HG03175 (cell line): ENCODE measurements at regions not wholly inside any gene's neighbourhood (a gene's known extent, or its start where the extent isn't known, plus 50 kb on each side); places are given as distances from the start of the nearest gene placed in this dataset.

Source experiments
- ATAC-seq: cut with Tn5 transposase; IDR thresholded peaks from one replicate; pipeline ENCODE4 v1.9.1; 2021; ENCODE audit warnings: mild to moderate bottlenecking, moderate library complexity; ENCODE audit not compliant: unreplicated experiment

DNA sequence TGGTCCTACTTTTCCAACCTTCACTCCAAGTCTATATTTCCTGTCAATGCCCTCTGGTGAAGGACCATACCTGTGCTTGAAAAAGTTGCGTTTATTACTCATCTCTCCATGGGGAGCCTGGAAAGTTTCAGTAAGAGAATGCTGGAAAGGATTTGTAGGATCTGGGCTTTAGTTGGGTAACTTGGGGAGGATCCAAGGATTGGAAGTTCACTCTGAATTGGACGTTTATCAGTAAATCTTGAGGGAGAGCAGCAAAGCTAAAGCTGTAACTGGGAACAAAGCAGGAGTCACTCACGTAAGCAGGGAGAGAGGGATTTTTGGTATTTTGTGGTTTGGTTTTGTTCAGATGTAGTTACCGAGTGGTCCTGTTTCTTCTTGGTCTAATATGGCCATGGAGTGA, 51.4 kb upstream of the NPVF start:
- ATAC-seq = no peak

DNA sequence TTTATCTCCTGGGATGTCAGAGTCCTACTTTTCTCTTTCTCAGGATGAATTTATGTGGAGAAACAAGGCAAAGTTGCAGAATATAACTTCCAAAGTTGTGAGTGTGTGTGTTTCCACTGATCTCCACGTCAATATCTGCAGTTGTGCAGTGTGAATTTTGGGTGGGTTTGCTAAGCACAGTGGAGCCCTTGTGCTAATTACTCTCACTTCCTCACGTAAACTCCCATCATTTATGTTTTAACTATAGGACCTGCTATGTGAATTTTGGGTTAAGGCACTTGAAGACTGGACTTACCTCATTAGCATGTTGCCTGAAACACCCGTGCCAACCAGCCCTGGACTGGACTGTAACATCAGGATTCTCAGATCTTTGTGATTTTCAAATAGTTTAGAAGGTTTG, 51.9 kb upstream of the NPVF start:
- ATAC-seq = no peak

DNA sequence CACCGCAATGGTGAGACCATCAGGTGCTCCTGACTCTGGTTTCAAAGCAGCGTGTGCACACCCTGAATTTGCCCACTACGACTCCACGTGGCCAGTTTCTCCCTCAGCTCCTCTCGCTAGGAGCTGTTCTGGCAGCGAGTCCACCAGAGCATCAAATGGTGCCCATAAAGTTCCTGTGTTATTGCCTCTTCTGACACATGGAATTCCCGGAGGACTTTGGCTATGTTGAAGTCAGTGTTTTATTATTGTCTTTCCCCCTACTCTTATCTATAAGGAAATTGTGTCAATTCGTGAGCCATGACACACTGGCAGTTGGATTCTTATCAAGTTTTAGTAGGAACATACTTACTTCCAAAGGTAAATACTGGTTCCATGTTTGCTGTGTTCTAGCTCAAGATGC, 53.9 kb upstream of the NPVF start:
- ATAC-seq = no peak

DNA sequence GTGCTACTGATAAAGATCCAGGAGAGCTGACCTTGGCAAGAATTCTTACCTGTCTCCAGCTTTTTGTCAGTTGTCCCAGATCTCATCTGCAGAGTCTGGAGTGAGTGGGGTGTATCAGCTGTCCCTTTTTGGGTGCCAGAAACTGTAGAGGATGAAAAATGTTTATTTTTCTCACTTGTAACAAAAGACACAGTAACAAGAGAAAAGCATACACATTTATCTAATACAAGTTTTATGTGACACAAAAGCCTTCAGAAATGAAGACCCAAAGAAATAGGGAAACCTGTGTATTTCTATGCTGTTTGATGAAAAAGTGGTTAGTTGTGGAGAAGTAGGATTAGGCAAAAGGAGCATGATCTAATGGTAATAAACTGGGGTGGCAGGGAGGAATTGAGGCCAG, 58.5 kb upstream of the NPVF start:
- no peak for ATAC-seq

DNA sequence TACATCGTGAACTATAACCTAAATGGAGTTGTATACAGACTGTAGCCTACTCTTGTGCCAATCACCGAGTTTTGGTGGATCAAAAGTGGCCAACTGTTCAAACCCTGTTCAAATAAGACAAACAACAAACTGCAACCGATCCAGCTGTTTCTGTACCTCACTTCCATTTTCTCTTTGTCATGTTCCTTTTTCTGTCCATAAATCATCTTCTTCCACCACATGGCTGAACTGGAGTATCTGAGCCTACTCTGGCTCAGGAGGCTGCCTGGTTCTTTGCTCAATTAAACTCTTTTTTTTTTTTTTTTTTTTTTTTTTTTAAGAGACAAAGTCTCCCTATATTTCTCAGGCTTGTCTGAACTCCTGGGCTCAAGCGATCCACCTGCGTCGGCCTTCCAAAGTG, 59.0 kb upstream of the NPVF start:
- ATAC-seq = no peak

DNA sequence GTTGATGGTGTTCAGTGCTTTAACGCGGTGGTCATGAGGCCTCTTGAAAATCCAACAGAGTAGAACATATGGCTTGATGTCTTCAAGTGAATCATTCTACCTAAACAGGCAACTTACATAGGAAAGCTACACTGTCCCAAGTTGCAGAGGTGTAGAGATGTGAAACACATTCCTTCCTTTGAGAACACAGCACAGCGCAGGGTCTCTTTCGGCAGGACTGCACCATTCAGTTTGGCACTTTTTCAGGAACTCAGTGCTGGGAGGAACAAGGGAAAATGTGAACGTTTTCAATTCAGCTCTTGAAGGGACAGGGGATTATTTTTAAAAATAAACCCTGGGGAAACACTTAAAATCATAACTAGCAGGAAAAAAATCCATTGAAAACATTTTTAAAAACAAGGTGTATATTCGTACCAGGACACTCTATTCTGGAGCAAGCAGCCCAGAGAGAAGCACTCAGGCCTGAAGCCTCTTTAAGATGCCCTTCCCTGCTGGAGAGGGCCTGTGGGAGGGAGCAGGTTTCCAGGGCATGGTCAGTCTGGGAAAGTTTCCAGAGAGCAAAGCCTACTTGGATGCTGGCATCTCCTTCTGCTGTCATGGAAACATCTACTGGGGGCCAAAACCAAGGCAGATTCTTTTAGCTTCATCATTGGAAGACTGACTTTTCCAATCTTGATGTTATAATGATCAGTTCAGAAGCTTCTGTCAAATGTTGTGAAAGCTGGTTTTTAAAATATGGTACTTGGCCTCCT, 60.4 kb upstream of the NPVF start:
- no peak for ATAC-seq

DNA sequence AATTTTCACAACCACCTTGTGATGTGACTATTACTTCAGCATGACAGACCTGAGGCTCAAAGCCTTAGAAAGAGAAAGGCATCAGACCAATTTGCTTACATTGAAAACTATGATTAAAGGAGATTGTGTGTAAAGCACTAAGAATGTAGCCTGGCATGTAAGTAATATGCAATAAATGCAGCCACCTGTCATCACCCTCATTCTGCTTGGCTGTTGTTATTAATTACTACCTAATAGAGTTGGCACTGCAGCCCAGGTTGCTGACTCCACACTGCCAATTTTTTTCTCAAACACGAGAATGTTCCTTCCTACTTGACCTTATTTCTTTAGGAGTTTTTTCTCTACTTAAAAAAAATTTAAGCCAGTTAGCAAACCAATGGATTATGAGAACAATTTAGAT, 61.2 kb upstream of the NPVF start:
- ATAC-seq = no peak

DNA sequence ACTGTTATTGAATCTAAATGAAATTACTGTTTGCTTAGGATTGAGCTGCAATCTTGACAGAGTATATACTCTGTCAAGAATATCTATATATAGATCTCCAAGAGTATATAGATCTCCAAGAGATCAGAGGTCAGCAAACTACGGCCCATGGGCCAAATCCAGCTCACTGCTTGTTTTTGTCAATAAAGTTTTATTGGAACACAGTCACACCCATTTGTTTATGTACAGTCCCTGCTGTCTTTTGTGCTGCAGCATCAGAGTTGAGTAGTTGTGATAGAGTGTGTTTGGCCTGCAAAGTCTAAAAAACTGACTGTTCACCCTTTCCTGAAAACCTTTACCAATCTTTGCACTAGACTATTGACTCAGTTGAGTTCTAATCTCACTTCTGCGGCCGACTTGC, 66.3 kb upstream of the NPVF start:
- no peak for ATAC-seq

DNA sequence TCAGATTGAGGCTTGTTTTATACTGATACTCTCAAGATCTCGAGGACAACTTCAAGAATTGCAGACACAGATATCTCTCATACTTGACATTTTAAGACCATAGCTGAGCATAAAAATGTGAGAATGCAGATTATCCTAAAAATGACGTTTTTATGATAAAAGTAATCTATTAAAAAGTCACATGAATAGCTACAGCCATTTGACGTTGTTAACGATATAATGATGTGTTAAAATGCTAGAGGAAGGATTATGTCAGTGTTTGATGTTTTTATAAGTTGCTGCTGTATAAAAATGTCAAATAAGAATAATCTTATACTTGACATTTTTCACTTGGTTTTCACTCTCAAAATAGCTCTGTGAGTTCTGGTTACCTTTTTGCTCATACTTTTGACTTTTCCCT, 67.1 kb upstream of the NPVF start:
- ATAC-seq = no peak

DNA sequence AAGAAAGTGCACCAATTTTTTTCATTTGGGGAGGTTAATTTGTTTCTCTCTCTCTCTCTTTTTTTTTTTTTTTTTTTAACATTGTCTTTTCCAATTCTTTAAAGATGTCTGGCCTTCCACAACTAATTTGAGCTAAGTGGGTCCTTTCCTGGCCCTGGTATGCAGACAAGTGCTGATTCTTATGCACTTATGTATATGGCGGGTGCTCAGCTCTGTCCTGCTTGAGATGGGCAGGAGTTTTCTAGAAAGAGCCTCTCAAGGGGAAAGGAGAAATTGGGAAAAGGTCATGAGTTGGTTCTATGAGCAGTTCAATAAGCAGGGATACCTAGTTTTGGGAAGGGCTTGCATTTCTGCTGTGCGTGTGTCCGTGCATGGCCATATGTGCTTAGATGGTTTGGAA, 67.8 kb upstream of the NPVF start:
- ATAC-seq = no peak

DNA sequence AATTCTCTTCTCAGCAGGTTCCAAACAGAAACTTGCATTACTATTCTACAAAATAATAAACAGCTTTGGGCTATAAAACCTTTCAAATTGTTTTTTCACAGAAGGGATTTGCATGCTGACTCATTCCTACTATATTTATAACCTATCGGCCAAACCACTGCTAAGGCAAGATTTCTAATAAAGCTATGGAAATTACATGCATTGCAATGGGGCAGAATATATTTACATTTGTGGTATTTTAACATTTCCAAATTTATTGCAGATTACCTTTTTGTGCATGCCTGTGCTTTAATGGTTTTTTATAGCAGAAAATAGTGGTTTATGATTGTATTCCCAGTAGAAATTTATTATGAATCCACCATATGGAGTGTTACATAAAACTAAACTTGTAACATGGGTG, 69.0 kb upstream of the NPVF start:
- no peak for ATAC-seq

DNA sequence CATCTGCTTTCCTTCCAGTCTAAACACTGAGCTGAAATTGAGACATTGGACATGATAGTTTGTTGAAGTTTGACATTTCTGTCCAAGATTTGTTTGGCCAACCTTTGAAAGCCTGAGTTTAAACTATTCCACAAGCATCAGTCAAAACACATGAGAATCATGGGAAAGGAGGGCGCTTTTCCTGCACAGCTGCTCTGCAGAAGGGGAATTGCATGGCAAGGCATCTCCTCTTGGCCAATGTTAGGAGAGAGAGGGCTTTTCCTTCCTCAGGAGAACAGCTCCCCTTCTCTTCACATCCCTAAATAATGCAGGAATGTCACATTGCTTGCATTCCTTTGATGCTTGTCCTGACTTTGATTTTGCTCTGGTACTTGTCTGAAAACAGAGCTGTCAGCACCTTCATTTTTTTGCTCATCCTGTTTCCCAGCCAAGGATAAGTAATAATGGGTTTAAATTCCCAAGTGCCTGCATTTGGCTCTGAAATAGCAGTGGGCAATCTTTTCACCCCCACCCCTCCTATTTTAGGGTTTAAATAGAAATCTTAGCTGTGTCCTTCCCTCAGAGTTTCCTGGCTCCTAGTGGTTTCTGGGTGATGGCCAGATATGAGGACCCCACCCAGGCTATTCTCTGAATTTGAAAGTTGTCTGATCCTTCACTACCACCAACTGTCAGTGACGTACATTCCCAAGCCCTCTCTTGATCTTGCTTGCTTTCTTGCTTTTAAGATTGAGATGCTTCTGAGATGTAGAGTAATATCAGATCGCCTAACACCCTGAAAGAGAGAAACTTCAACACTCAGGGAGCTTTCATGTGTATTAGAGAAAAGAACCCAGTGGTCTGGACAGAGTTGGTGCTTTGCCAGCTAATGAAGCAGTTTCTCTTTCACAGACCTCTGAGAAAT, 75.2 kb upstream of the NPVF start:
- no peak for ATAC-seq

DNA sequence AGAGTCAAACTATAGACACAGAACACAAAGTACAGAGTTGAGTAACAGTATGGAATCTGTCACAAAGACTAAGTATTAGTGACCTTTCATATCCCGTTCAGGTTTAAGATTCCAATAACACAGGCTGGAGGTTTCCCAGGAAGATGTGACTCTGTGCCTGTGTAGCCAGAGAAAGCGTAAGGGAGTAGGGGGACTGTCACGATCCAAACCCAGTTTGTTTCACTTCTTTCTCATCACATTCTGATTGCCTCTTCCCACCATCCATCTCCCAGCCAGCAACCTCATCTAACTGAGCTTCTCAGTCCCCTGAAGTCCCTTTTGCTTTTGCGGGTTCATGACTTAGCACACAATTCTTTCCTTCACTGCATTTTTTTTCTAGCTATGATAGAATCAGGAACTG, 76.4 kb upstream of the NPVF start:
- no peak for ATAC-seq

DNA sequence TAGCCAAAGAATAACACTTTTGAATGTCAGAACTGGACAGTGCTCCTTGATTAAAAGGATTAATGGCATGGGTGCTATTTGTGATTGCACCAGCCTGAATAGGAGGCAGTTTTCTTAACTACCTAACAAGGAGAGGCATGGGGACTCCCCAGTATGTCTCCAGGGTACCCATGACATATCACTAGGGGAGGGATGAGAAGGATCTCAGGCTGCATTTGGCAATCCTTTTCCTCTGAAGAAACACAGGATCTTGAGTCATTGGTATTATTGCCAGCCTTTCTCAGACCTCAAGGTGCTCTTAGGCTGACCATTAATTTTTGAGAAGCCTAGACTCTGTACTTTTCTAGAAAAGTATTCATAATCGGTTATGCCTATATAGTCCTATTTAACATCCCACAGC, 77.5 kb upstream of the NPVF start:
- ATAC-seq = no peak

DNA sequence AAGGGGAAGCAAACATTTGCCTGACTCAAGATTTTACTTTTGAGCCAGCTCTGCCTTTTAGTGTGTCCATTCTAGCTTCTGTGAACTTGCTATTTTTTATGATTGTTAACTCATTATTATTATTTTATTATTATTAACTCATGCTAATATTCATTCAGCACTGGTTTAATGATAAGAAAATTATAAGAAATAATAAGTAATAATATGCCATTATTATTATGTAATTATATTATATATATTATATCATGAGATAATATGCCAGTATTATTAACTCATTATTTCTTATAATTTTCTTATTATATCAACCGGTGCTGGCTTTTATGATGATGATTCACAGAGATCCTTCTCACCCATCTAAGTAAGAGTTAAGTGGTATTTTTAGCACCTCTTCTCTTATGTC, 79.3 kb upstream of the NPVF start:
- no peak for ATAC-seq

DNA sequence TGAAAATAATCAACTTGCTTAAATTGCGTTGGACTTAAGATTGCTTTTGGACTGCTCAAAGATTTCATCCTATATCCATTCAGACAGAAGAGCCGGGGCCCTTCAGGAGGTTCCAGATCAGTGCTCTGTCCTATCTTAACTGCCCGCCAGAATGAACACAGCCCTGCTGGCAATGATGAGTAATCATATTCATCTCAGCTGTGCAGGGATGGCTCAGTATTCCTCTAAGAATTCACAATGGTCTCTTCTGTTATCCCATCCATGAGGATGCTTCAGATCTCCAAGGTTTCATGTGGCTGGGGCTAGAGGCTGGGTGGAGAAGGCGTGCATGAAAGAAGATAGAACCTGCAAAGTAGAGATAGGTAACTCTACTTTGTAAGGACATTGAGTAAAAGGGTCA, 80.0 kb upstream of the NPVF start:
- no peak for ATAC-seq

DNA sequence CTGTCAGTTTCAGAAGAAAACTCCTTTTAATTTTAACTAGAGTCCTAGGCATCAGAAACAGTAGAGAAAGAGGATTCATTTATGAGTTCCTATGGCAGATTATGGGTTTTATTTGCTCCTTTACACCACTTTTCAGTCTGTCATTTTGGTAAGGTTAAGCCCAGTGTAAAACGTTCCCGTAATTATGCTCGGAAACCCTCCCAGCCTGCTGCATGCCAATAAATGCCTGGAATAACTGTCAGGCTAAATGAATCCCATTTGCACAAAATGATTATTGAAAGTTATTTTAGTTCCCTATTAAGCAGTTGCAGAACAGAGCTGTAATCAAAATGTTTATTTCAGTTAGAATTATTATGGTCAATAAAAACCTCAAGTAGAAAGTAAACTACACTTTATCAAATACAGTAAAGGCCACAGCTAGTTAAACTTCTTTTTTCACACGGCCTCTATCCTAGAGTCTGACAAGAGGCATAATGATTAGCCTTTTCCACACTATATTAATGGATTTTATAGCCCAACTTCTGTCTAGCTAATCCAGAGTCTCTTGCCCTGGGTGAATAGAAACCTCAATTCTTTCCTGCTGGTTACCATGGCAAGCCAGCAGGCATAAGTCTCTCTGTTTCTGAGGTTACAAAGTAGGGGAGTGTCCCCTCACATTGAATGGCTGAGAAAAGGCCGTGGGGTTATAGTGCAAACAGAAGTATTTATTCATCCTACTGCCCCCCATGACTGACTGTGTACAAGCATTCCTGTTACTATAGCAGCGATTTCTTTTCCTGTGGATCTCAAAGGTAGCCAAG, 80.8 kb upstream of the NPVF start:
- no peak for ATAC-seq

DNA sequence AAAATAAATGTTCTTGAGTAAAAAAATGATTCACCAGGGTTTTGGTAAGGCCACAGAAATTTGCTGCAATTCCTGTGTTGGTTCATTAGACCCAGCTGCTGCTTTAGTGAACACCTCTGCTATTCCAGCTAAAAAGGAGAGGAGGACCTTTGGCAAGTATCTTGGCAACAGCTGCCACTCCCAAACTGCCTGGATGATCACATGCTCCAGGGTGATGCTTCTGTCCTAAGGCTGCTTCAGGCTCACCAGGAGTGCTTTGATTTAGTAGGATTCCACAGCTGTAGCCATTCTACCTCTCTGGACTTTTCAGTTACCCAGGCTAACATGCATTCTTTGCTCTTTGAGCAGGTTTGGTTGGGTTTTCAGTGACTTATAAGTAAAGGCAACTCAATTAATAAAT, 82.6 kb upstream of the NPVF start:
- no peak for ATAC-seq

DNA sequence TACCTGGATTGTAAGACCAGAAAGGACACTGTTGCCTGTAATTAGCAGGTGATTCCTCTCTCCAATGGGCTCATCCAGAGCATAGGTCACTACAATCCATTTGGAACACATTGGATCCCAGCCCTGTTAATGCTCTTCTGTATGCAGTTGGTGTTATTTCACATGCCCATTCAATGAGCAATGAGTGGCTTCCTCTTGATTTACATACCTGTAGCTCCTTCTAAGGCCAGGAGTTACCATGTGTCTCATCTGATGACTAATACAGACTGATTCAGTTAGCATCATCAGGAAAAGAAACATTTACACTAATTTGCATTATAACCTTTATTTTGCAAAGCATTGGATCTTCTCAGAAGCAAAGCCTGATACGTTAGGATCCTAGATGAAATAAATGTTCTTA, 83.1 kb upstream of the NPVF start:
- ATAC-seq = no peak

DNA sequence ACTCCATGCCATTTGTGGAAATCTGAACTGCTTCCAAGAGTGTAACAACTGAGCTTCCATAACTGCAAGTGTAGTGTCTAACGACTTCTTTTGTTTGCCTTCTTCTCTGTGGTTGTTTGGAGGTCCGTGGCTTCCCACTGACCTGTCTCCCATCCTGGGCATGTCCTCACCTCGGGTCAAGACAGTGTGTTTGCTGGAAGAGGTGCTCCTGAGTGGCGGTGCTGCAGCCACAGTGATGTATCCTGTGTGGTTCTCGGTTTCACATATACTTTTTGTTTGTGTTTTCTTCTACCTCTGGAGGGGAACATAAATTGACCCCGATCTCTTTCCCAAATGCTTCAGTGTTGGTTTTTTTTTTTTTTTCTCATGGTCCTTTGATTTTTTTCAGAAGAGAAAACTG, 84.7 kb upstream of the NPVF start:
- no peak for ATAC-seq

DNA sequence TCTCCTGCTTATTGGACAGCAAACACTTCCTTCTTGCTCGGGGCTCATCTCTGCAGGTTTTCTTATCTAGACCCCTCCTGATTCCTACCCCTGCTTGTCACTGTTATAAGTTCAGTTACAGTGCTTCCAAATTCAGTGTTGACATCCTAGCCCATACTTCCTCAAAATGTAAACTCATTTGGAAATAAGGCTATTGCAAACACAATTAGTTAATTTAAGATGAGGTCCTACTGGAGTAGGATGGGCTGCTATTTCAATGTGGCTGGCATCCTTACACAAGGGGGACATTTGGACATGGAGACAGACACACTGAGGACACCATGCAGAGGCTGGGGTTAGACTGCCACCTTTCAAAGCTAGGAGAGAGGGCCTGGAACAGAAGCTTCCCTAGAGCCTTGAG, 85.2 kb upstream of the NPVF start:
- no peak for ATAC-seq
